C4-2B (cell line): ENCODE measurements at regions not wholly inside any gene's neighbourhood (a gene's known extent, or its start where the extent isn't known, plus 50 kb on each side); places are given as distances from the start of the nearest gene placed in this dataset.

Experiments
- CTCF ChIP-seq: fragments of 450-650 bp; conservative IDR thresholded peaks from 2 replicates; pipeline ENCODE4 v1.5.1; 2017; ENCODE audit warnings: mild to moderate bottlenecking
- ZFX ChIP-seq: fragments of 450-650 bp; IDR thresholded peaks from 2 replicates; pipeline ENCODE4 v1.6.1; 2017

- TF ChIP-seq CTCF, result no peak
- no peak for TF ChIP-seq ZFX
Observed at GRCh38 chr11:134791102-134791501, 379.1 kb upstream of the B3GAT1 start.
